ENCODE measurements at regions not wholly inside any gene's neighbourhood (a gene's known extent, or its start where the extent isn't known, plus 50 kb on each side); places are given as distances from the start of the nearest gene placed in this dataset.

DNA sequence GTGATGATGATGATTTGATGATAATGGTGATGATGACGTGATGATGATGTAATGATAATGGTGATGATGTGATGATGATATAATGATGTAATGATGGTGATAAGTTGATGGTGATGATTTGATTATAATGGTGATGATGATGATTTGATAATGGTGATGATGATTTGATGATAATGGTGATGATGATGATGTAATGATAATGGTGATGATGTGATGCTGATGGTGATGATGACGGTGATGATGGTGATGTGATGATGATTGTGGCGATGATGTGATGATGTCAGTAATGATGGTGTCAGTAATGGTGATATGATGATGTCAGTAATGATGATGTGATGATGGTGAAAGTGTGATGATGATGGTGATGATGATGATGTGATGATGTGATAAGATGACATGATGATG is 613.4 kb downstream of the AACS start:
- POLR2A ChIA-PET: no interaction called here
- Mint-ChIP-seq H3K4me3 (no peak overlapping the region), H3K36me3 (no peaks in the 10 kb centered on the region), H3K9me3 (peaks cover 5% of the 10 kb centered on the region), H3K4me1 (no peaks in the 10 kb centered on the region), H3K27me3 (ENCODE audit: low read depth) (peaks cover 8% of the 10 kb centered on the region), H3K27ac (no peak overlapping the region)
- no peak for DNase-seq (ENCODE audit: low spot score)
- no peak for ATAC-seq
- CTCF ChIA-PET: interaction anchor here (1.2 kb wide), 1 partner anchor 13 kb away, joined by 3 read pairs; no protein-coding TSS in a partner anchor
- no peak for TF ChIP-seq NR2C2 (CRISPR knock-in tag; IDR thresholded peaks at IDR 0.05)
- no peak for TF ChIP-seq ZSCAN18 (CRISPR knock-in tag; IDR thresholded peaks at IDR 0.05)
- TF ChIP-seq E2F5 (CRISPR knock-in tag; IDR thresholded peaks at IDR 0.05): no peak
- TF ChIP-seq ZNF671 (CRISPR knock-in tag; IDR thresholded peaks at IDR 0.05): no peak
- no peak for TF ChIP-seq ELF4 (CRISPR knock-in tag; IDR thresholded peaks at IDR 0.05; ENCODE audit: low read depth)
- no peak for TF ChIP-seq ESRRA (CRISPR knock-in tag; IDR thresholded peaks at IDR 0.05; ENCODE audit: borderline replicate concordance)
- TF ChIP-seq, protein P1, sequence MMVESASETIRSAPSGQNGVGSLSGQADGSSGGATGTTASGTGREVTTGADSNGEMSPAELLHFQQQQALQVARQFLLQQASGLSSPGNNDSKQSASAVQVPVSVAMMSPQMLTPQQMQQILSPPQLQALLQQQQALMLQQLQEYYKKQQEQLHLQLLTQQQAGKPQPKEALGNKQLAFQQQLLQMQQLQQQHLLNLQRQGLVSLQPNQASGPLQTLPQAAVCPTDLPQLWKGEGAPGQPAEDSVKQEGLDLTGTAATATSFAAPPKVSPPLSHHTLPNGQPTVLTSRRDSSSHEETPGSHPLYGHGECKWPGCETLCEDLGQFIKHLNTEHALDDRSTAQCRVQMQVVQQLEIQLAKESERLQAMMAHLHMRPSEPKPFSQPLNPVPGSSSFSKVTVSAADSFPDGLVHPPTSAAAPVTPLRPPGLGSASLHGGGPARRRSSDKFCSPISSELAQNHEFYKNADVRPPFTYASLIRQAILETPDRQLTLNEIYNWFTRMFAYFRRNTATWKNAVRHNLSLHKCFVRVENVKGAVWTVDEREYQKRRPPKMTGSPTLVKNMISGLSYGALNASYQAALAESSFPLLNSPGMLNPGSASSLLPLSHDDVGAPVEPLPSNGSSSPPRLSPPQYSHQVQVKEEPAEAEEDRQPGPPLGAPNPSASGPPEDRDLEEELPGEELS (CRISPR knock-in tag; IDR thresholded peaks at IDR 0.05): no peak
- TF ChIP-seq HMGXB4 (CRISPR knock-in tag; IDR thresholded peaks at IDR 0.05): no peak
- no peak for TF ChIP-seq CBFB (CRISPR knock-in tag; IDR thresholded peaks at IDR 0.05; ENCODE audit: low read depth)
- no peak for TF ChIP-seq ZBTB21 (CRISPR knock-in tag; IDR thresholded peaks at IDR 0.05; ENCODE audit: borderline replicate concordance)
- TF ChIP-seq JUN (CRISPR knock-in tag; IDR thresholded peaks at IDR 0.05): no peak
- TF ChIP-seq MYBL2 (CRISPR knock-in tag; IDR thresholded peaks at IDR 0.05): no peak
- TF ChIP-seq ZNF121 (CRISPR knock-in tag; IDR thresholded peaks at IDR 0.05): no peak
- no peak for TF ChIP-seq E2F4 (CRISPR knock-in tag; IDR thresholded peaks at IDR 0.05; ENCODE audit: borderline replicate concordance, low read depth)
- TF ChIP-seq, protein P2, sequence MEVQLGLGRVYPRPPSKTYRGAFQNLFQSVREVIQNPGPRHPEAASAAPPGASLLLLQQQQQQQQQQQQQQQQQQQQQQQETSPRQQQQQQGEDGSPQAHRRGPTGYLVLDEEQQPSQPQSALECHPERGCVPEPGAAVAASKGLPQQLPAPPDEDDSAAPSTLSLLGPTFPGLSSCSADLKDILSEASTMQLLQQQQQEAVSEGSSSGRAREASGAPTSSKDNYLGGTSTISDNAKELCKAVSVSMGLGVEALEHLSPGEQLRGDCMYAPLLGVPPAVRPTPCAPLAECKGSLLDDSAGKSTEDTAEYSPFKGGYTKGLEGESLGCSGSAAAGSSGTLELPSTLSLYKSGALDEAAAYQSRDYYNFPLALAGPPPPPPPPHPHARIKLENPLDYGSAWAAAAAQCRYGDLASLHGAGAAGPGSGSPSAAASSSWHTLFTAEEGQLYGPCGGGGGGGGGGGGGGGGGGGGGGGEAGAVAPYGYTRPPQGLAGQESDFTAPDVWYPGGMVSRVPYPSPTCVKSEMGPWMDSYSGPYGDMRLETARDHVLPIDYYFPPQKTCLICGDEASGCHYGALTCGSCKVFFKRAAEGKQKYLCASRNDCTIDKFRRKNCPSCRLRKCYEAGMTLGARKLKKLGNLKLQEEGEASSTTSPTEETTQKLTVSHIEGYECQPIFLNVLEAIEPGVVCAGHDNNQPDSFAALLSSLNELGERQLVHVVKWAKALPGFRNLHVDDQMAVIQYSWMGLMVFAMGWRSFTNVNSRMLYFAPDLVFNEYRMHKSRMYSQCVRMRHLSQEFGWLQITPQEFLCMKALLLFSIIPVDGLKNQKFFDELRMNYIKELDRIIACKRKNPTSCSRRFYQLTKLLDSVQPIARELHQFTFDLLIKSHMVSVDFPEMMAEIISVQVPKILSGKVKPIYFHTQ (CRISPR knock-in tag; IDR thresholded peaks at IDR 0.05): no peak
- no peak for TF ChIP-seq CREB1 (CRISPR knock-in tag; IDR thresholded peaks at IDR 0.05)
- TF ChIP-seq USF2 (CRISPR knock-in tag; IDR thresholded peaks at IDR 0.05): no peak
- TF ChIP-seq ZNF232 (CRISPR knock-in tag; IDR thresholded peaks at IDR 0.05): no peak
- TF ChIP-seq GTF2I (CRISPR knock-in tag; conservative IDR thresholded peaks at IDR 0.05): no peak
